CD1c-positive myeloid dendritic cell (primary cell): ENCODE measurements at regions not wholly inside any gene's neighbourhood (a gene's known extent, or its start where the extent isn't known, plus 50 kb on each side); places are given as distances from the start of the nearest gene placed in this dataset.

Source experiments
- DNase-seq: peaks from one replicate; pipeline ENCODE4 v3.0.0-alpha.2; 2016; ENCODE audit errors: extremely low spot score

DNA sequence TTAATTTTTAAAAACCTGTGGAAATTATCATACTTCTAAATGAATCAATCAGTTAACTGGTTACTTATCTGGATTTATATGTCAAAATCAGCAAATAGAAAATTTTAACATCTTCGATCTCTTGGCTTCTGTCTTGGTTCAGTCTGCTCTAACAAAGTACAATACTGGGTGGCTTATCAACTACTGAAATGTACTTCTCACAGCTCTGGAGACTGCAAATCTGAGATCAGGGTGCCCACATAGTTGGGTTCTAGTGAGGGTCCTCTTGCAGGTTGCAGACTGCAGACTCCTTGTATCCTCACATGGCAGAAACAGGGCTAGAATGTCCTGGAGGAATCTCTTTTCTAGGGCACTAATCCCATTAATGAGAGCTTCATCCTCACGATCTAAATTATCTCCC lies 1851.6 kb upstream of the TENM3 start:
- no peak for DNase-seq

- no peak for DNase-seq
Observed at GRCh38 chr4:180394312-180394711, 1848.9 kb upstream of the TENM3 start.

GRCh38 chr4:180394730-180395129 lies 1848.5 kb upstream of the TENM3 start:
- no peak for DNase-seq

DNA sequence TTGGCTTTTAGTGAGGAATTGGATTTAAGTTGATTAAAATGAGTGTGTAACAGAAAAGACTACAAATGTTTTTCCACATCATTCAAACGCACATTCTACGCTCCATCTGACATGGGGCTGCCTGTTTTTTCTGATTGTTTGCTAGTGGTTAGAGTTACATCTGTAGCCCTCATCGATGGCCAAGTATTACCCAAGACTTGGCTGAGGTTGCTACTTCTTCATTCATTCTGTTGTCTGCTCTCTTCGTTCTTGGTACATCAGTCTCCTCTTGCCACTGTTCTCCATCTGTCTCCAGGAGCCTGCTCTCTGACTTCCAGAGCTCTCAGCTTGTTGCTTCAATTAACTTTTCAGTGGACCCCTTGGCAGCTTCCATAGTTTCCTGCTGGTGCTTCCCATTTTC lies 1844.6 kb upstream of the TENM3 start:
- no peak for DNase-seq

GRCh38 chr4:180407275-180407885 lies 1835.8 kb upstream of the TENM3 start:
- DNase-seq, result no peak

DNA sequence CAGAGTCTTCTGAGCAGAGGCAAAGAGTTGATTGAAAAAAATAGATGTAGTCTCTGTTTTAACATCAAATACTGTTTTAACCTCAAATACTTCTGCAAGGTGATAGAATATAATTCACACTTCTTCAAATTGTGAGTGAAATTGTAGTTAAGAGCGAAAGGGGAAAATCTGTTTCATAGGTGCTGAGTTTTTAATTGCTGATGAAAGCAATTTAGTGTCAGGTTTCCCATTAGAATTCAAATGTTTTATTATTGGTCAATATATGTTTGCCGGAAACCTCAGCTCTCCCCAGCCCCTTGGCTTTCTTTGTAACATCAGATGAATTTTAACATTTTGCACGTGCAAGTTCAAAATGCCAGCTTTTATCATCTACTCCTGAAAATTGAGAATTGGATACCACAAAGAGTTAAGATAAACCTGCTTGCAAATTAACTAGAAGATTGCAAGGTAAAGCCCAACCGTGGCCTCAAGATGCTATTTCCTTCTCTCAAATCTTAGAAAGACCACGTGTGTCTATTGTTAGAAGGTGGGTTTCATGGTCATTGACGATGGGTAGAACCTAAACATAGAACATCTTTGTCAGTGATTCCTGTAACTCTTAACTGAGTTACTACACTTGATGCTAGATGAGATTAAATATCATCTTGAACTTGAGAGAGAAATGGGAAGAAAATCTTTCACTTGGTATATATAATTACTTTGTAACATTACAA lies 1824.2 kb upstream of the TENM3 start:
- DNase-seq, result no peak

DNA sequence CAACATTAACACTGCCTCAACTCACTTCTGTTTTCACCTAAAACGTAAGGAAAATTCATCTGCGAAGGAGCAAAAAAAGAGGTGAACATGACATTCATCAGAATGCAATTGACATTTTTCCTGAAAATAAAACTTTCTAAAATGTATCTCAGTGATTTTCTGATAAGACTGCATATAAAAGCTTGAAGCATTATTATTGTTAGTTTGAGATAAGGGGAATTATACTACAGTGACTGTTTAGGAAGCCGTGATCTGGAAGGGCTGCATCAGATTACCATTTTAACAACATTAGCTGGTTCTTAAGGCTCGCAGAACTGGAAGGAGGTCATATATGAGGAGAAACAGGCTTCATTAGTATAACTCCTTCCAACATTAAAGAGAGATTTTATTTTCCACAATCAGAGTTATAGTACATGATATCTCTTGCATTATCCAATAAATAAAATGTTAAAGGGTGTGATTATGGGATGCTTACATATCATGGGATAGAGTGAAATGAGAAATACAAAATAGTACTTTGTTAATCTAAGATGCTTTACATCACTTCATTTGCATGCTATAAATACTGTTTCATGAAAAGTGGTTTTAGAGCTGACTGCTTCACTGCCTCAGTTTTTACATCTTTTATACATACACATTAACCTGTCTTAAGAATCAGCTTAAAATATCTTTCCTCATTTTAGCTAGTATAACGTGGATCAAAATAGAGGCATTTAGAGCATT lies 1820.1 kb upstream of the TENM3 start:
- no peak for DNase-seq

- DNase-seq, result no peak
Observed at GRCh38 chr4:180423712-180424057, 1819.5 kb upstream of the TENM3 start.

GRCh38 chr4:180426938-180427337 lies 1816.3 kb upstream of the TENM3 start:
- no peak for DNase-seq

DNA sequence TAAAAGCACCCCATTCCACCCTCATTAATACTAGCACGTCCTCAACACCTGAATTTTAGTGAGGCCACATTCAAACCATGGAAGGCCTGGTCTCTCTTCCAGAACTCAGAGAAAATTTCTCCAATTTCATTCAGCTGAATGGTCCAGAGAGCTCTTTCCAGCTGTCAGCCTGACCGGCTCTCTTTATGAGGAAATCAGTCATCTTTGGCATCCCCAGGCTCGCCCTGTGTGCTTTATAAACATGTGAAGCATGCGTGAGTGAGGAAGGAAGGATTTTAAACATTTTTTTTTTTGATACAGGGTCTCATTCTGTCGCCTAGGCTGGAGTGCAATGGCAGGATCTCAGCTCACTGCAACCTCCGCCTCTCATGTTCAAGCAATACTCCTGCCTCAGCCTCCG lies 1812.9 kb upstream of the TENM3 start:
- DNase-seq, result no peak

DNA sequence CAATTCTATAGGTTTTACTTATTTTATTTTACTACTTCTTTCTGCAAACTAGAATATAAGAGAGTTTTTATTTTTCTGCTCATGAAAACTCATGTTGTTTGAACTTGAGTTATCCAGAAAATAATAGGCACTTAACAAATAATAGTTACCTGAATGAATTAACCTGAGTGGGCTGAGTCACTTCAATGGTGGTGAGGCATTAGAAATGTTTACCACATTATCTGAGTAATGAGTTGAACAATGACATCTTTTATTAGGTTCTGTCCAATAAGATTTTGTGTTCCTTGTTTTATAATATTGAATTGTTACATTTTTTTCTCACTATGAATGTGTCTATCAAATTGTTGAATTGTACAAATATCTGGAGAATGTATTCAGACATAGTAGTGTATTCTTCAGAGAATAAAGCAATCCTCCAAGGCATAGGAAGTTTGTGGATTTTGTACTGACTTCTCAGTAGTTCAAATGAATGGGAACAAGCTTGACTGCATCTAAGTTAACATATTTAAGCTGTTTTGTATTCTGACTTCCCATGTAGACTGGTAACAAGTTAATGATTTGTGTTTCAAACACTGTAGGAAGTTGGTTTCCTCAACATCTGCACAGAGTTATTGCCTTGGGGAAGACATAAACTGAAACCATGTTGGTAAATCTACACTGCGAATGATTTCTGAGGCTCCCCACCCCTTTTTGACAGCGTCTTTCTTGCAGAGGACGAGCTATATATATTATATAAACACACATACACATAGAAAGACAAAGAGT lies 1808.9 kb upstream of the TENM3 start:
- DNase-seq, result no peak

- DNase-seq, result no peak
Observed at GRCh38 chr4:180436361-180436760, 1806.8 kb upstream of the TENM3 start.

- DNase-seq, result no peak
Observed at GRCh38 chr4:180437601-180438000, 1805.6 kb upstream of the TENM3 start.

- DNase-seq, result peak; percentile 21
Observed at GRCh38 chr4:180448306-180448705, 1794.9 kb upstream of the TENM3 start.

- DNase-seq, result peak; percentile 6
Observed at GRCh38 chr4:180449395-180449956, 1793.7 kb upstream of the TENM3 start.

DNA sequence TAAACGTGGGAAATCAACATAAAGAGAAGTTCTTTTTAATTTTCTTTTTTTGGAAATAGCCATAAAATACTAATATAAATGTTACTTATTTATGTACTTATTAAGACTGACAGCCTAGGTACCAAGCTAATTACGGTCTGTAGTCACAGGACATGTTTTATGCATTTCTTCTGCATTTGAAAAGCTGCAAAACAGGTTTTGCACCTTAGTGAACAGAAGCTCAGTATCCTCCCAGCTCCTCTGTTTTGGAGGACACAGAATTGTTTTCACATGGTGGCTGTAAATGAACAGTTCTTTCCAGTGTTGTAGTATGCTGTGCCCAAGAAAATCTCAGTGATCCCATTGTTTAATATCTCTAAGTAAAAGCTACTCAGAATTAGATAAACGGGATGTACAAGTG lies 1788.0 kb upstream of the TENM3 start:
- no peak for DNase-seq

DNA sequence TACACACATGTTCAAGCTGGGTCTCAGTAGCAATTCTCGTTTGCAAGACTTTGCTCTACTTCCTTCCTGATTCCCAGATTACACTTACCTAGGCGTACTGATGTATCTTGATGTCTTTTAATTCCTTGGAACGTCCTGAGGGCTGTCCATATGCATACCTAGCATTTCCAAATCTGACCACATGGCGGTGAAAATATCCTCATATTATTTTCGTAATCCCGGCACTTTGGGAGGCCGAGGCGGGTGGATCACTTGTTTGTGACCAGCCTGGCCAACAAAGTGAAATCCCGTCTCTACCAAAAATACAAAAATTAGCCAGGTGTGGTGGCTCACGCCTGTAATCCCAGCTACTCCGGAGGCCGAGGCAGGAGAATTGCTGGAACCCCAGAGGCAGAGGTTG lies 1786.3 kb upstream of the TENM3 start:
- no peak for DNase-seq

GRCh38 chr4:180462116-180462515 lies 1781.1 kb upstream of the TENM3 start:
- no peak for DNase-seq

- DNase-seq, result no peak
Observed at GRCh38 chr4:180465364-180465763, 1777.8 kb upstream of the TENM3 start.

GRCh38 chr4:180483036-180483435 lies 1760.2 kb upstream of the TENM3 start:
- DNase-seq, result no peak

- DNase-seq, result no peak
Observed at GRCh38 chr4:180485407-180485806, 1757.8 kb upstream of the TENM3 start.

- no peak for DNase-seq
Observed at GRCh38 chr4:180486342-180486741, 1756.9 kb upstream of the TENM3 start.
